ENCODE measurements at regions not wholly inside any gene's neighbourhood (a gene's known extent, or its start where the extent isn't known, plus 50 kb on each side); places are given as distances from the start of the nearest gene placed in this dataset.

GRCh38 chr12:96117460-96117859, 76.7 kb upstream of the ELK3 start (continued):
- TF ChIP-seq ZNF614 (CRISPR knock-in tag; IDR thresholded peaks at IDR 0.05; ENCODE audit: borderline replicate concordance): 0 out of 2 replicates have a peak, but pooled peaks have one; percentile 60
- TF ChIP-seq THAP11 (CRISPR knock-in tag; IDR thresholded peaks at IDR 0.05): peak; percentile 20; the same call in 1 of the 2 replicates
- peak; percentile 81; the same call in 1 of the 2 replicates for TF ChIP-seq RXRA (CRISPR knock-in tag; IDR thresholded peaks at IDR 0.05)
- TF ChIP-seq KDM4B (CRISPR knock-in tag; IDR thresholded peaks at IDR 0.05): 0 out of 2 replicates have a peak, but pooled peaks have one; percentile 41
- no peak for TF ChIP-seq AGO1 (IDR thresholded peaks at IDR 0.05; ENCODE audit: low read depth, low read length, poor library complexity, severe bottlenecking)
- TF ChIP-seq, protein P1, sequence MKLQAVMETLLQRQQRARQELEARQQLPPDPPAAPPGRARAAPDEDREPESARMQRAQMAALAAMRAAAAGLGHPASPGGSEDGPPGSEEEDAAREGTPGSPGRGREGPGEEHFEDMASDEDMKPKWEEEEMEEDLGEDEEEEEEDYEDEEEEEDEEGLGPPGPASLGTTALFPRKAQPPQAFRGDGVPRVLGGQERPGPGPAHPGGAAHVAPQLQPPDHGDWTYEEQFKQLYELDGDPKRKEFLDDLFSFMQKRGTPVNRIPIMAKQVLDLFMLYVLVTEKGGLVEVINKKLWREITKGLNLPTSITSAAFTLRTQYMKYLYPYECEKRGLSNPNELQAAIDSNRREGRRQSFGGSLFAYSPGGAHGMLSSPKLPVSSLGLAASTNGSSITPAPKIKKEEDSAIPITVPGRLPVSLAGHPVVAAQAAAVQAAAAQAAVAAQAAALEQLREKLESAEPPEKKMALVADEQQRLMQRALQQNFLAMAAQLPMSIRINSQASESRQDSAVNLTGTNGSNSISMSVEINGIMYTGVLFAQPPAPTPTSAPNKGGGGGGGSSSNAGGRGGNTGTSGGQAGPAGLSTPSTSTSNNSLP (IDR thresholded peaks at IDR 0.05; ENCODE audit: low read depth, low read length): peak; percentile 41; the same call in 1 of the 2 replicates
- TF ChIP-seq RXRB (CRISPR knock-in tag; IDR thresholded peaks at IDR 0.05; ENCODE audit: borderline replicate concordance): peak; percentile 76
- TF ChIP-seq RARA (CRISPR knock-in tag; IDR thresholded peaks at IDR 0.05): peak; percentile 86
- TF ChIP-seq ZBTB7B (CRISPR knock-in tag; IDR thresholded peaks at IDR 0.05): 0 out of 2 replicates have a peak, but pooled peaks have one; percentile 47
- peak; percentile 71; the same call in 1 of the 2 replicates for TF ChIP-seq NR2C2 (CRISPR knock-in tag; IDR thresholded peaks at IDR 0.05; ENCODE audit: borderline replicate concordance)
- peak; percentile 34; the same call in 1 of the 2 replicates for TF ChIP-seq HOXA3 (CRISPR knock-in tag; IDR thresholded peaks at IDR 0.05)
- no peak for TF ChIP-seq SMC3 (IDR thresholded peaks at IDR 0.05; ENCODE audit: low read length)
- TF ChIP-seq NR2F2 (IDR thresholded peaks at IDR 0.05; ENCODE audit: borderline replicate concordance, low read depth): peak; percentile 41; the same call in 1 of the 2 replicates
- TF ChIP-seq GATAD2A (CRISPR knock-in tag; IDR thresholded peaks at IDR 0.05): peak; percentile 64
- TF ChIP-seq ZNF326 (CRISPR knock-in tag; IDR thresholded peaks at IDR 0.05; ENCODE audit: borderline replicate concordance): no peak
- no peak for TF ChIP-seq FOXP1 (IDR thresholded peaks at IDR 0.05)
- TF ChIP-seq FOXP1 (CRISPR knock-in tag; IDR thresholded peaks at IDR 0.05): peak; percentile 56; the same call in 1 of the 2 replicates
- TF ChIP-seq U2AF1 (optimal IDR thresholded peaks at IDR 0.05; ENCODE audit: low read depth, low read length): no peak
- TF ChIP-seq MIXL1 (CRISPR knock-in tag; IDR thresholded peaks at IDR 0.05): peak; percentile 46; the same call in 1 of the 2 replicates

Measured in HepG2 (cell line).